GM23248 (cell line): ENCODE measurements at regions not wholly inside any gene's neighbourhood (a gene's known extent, or its start where the extent isn't known, plus 50 kb on each side); places are given as distances from the start of the nearest gene placed in this dataset.

ENCODE experiments used
- EZH2 ChIP-seq: fragments of 200-600 bp; sonication (generic); IDR thresholded peaks from 2 replicates; pipeline ENCODE4 v1.6.1; 2018; ENCODE audit warnings: antibody characterized with exemption, mild to moderate bottlenecking; ENCODE audit not compliant: insufficient read depth, poor library complexity, severe bottlenecking
- EZH2phosphoT487 ChIP-seq: fragments of 200-600 bp; sonication (generic); IDR thresholded peaks from 2 replicates; pipeline ENCODE4 v1.6.1; 2018; ENCODE audit warnings: antibody characterized with exemption, moderate library complexity, mild to moderate bottlenecking, low read depth; ENCODE audit not compliant: insufficient read depth

GRCh38 chrX:131614241-131614640, 70.4 kb downstream of the OR13H1 start:
- TF ChIP-seq EZH2 = no peak
- no peak for TF ChIP-seq EZH2phosphoT487
